H1 (cell line): ENCODE measurements at regions not wholly inside any gene's neighbourhood (a gene's known extent, or its start where the extent isn't known, plus 50 kb on each side); places are given as distances from the start of the nearest gene placed in this dataset.

Source experiments
- CTCF ChIA-PET: fragments of 300-600 bp; sonication (Branson Sonifier 250); formaldehyde crosslinking; loops from one replicate; lab custom pipeline; 2021; ENCODE audit not compliant: partially characterized antibody; lab: Charles Lee
- POLR2A ChIA-PET: fragments of 300-600 bp; sonication (Branson Sonifier 250); formaldehyde crosslinking; loops from one replicate; lab custom pipeline; 2021; ENCODE audit warnings: inconsistent platforms; ENCODE audit not compliant: partially characterized antibody; lab: Charles Lee
- DNase-seq, 2 experiments: peaks; one replicate each; pipeline versions ENCODE4 v3.0.0 to v3.0.0-alpha.2; 2010 to 2022; ENCODE audit warnings: low spot score in 2 of 2, low read depth in 1 of 2, mixed read lengths in 1 of 2
- FAIRE-seq: peaks from 2 replicates; lab custom pipeline; 2011; peaks lifted over from hg19 to GRCh38; lab: Jason Lieb, UNC
- H2AFZ ChIP-seq: 2 replicates; pipeline ENCODE4 v1.8.1; 2012; ENCODE audit warnings: low read length, inconsistent platforms
- H2AK5ac ChIP-seq: 2 replicates; pipeline ENCODE4 v1.6.1; 2013; ENCODE audit warnings: low read depth, low read length
- H2BK120ac ChIP-seq: replicated peaks from 2 replicates; pipeline ENCODE3; 2013; ENCODE audit warnings: low read depth, low read length, inconsistent platforms
- H2BK12ac ChIP-seq: 2 replicates; pipeline ENCODE4 v1.6.1; 2013; ENCODE audit warnings: low read depth, low read length
- H2BK15ac ChIP-seq: 2 replicates; pipeline ENCODE4 v1.6.1; 2013; ENCODE audit warnings: low read length
- H2BK20ac ChIP-seq: 2 replicates; pipeline ENCODE4 v1.6.1; 2013; ENCODE audit warnings: low read length
- H2BK5ac ChIP-seq: 2 replicates; pipeline ENCODE4 v1.6.1; 2013; ENCODE audit warnings: low read depth, low read length
- H3K14ac ChIP-seq: 2 replicates; pipeline ENCODE4 v1.6.1; 2013; ENCODE audit warnings: inconsistent platforms; ENCODE audit not compliant: insufficient read length
- H3K18ac ChIP-seq: 2 replicates; pipeline ENCODE4 v1.6.1; 2013; ENCODE audit warnings: low read length; ENCODE audit errors: extremely low read depth
- H3K23ac ChIP-seq: 2 replicates; pipeline ENCODE4 v1.6.1; 2013; ENCODE audit warnings: inconsistent platforms; ENCODE audit not compliant: insufficient read length
- H3K23me2 ChIP-seq: 2 replicates; pipeline ENCODE4 v1.6.1; 2013; ENCODE audit warnings: low read depth, low read length
- H3K27ac ChIP-seq: 2 replicates; pipeline ENCODE4 v1.6.1; 2011; ENCODE audit warnings: low read depth, low read length, inconsistent platforms
- H3K27me3 ChIP-seq, 4 experiments: replicated peaks in 1 of 4; 1 replicate in 1 of 4; 2 replicates in 3 of 4; pipeline versions ENCODE4 v1.6.1 to v1.8.1; 2011 to 2013; ENCODE audit warnings: low read length in 3 of 4, mild to moderate bottlenecking in 3 of 4, inconsistent platforms in 2 of 4, mixed read lengths in 2 of 4, moderate library complexity in 1 of 4; ENCODE audit not compliant: control insufficient read depth in 3 of 4, insufficient read depth in 3 of 4; ENCODE audit errors: extremely low read depth in 1 of 4
- H3K36me3 ChIP-seq, 4 experiments: 2 replicates each; pipeline versions ENCODE4 v1.6.1 to v1.8.1; 2011 to 2013; ENCODE audit warnings: mild to moderate bottlenecking in 4 of 4, low read length in 3 of 4, moderate library complexity in 2 of 4, control low read depth in 1 of 4, inconsistent platforms in 1 of 4; ENCODE audit not compliant: insufficient read depth in 4 of 4, control insufficient read depth in 2 of 4
- H3K4ac ChIP-seq: replicated peaks from 2 replicates; pipeline ENCODE3; 2013; ENCODE audit warnings: low read length, low read depth, mixed read lengths, inconsistent platforms; ENCODE audit not compliant: insufficient read length
- H3K4me1 ChIP-seq, 4 experiments: replicated peaks in 1 of 4; 1 replicate in 1 of 4; 2 replicates in 3 of 4; pipeline versions ENCODE4 v1.6.1 to v1.8.1; 2011 to 2013; ENCODE audit warnings: low read length in 3 of 4, inconsistent platforms in 2 of 4, mixed read lengths in 1 of 4; ENCODE audit not compliant: insufficient read depth in 4 of 4, control insufficient read depth in 3 of 4
- H3K4me2 ChIP-seq, 2 experiments: 2 replicates each; pipeline versions ENCODE4 v1.6.1 to v1.8.1; 2011 to 2013; ENCODE audit warnings: low read depth in 2 of 2, low read length in 2 of 2, control low read depth in 1 of 2, inconsistent platforms in 1 of 2, mild to moderate bottlenecking in 1 of 2; ENCODE audit not compliant: insufficient read depth in 1 of 2
- H3K4me3 ChIP-seq, 4 experiments: fragments of 200-600, 300-600 bp in 1 of 4; sonication (generic), shearing (Covaris generic), sonication (Bioruptor Twin) in 1 of 4; 2 replicates each; pipeline versions ENCODE4 v1.5.1 to v1.8.1; 2011 to 2016; ENCODE audit warnings: low read length in 4 of 4, low read depth in 3 of 4, control low read depth in 2 of 4, inconsistent platforms in 2 of 4, mild to moderate bottlenecking in 2 of 4, mixed read lengths in 1 of 4, moderate library complexity in 1 of 4; ENCODE audit not compliant: insufficient read depth in 2 of 4; ENCODE audit errors: extremely low read depth in 1 of 4
- H3K56ac ChIP-seq: replicated peaks from 2 replicates; pipeline ENCODE3; 2013; ENCODE audit warnings: low read depth, mild to moderate bottlenecking, mixed read lengths, low read length, inconsistent platforms; ENCODE audit not compliant: insufficient read length
- H3K79me1 ChIP-seq: 2 replicates; pipeline ENCODE4 v1.6.1; 2013; ENCODE audit warnings: low read depth, low read length, control low read depth
- H3K79me2 ChIP-seq, 2 experiments: 2 replicates each; pipeline versions ENCODE4 v1.6.1 to v1.8.1; 2012 to 2013; ENCODE audit warnings: low read length in 2 of 2, mild to moderate bottlenecking in 2 of 2, inconsistent platforms in 1 of 2; ENCODE audit not compliant: insufficient read depth in 2 of 2, control insufficient read depth in 1 of 2
- H3K9ac ChIP-seq, 4 experiments: replicated peaks in 1 of 4; 1 replicate in 1 of 4; 2 replicates in 3 of 4; pipeline versions ENCODE4 v1.6.1 to v1.8.1; 2011 to 2013; ENCODE audit warnings: low read depth in 3 of 4, low read length in 3 of 4, control low read depth in 2 of 4, mild to moderate bottlenecking in 2 of 4, moderate library complexity in 2 of 4, inconsistent platforms in 1 of 4; ENCODE audit errors: extremely low read depth in 1 of 4
- H3K9me3 ChIP-seq, 2 experiments: 2 replicates each; pipeline versions ENCODE4 v1.6.1 to v1.8.1; 2012 to 2013; ENCODE audit warnings: mild to moderate bottlenecking in 2 of 2, moderate library complexity in 2 of 2, control low read depth in 1 of 2, inconsistent platforms in 1 of 2, low read depth in 1 of 2, low read length in 1 of 2, mixed read lengths in 1 of 2; ENCODE audit not compliant: insufficient read depth in 2 of 2
- H4K20me1 ChIP-seq, 2 experiments: replicated peaks in 1 of 2; 2 replicates each; pipeline versions ENCODE3 to v1.8.1; 2011 to 2013; ENCODE audit warnings: inconsistent platforms in 2 of 2, low read length in 2 of 2, mild to moderate bottlenecking in 1 of 2; ENCODE audit not compliant: insufficient read depth in 2 of 2, control insufficient read depth in 1 of 2
- H4K5ac ChIP-seq: 2 replicates; pipeline ENCODE4 v1.6.1; 2013; ENCODE audit warnings: low read length, low read depth, mixed read lengths, inconsistent platforms; ENCODE audit not compliant: insufficient read length
- H4K8ac ChIP-seq: 2 replicates; pipeline ENCODE4 v1.8.0; 2013; ENCODE audit warnings: mild to moderate bottlenecking, moderate library complexity, low read length, inconsistent platforms; ENCODE audit not compliant: insufficient read depth; ENCODE audit errors: extremely low read depth
- H4K91ac ChIP-seq: replicated peaks from 2 replicates; pipeline ENCODE3; 2013; ENCODE audit warnings: low read length, mixed read lengths, inconsistent platforms; ENCODE audit not compliant: insufficient read length
- ATF2 ChIP-seq: IDR thresholded peaks from 2 replicates; pipeline ENCODE4 v1.6.1; 2012; ENCODE audit warnings: low read length, inconsistent platforms
- JUN ChIP-seq: IDR thresholded peaks from 2 replicates; pipeline ENCODE4 v1.6.1; 2011; ENCODE audit warnings: low read depth, mild to moderate bottlenecking, improper control_type of control experiment, low read length
- MAX ChIP-seq: IDR thresholded peaks from 2 replicates; pipeline ENCODE4 v1.6.1; 2012; ENCODE audit warnings: inconsistent platforms
- NRF1 ChIP-seq: IDR thresholded peaks from 2 replicates; pipeline ENCODE4 v1.6.1; 2011; ENCODE audit warnings: mild to moderate bottlenecking, low read depth, low read length, improper control_type of control experiment
- POLR2A ChIP-seq, 2 experiments: IDR thresholded peaks; 1 replicate in 1 of 2; 2 replicates in 1 of 2; pipeline ENCODE4 v1.6.1; 2011; ENCODE audit warnings: low read depth in 2 of 2, low read length in 2 of 2, mild to moderate bottlenecking in 2 of 2; ENCODE audit errors: control extremely low read depth in 1 of 2
- POU5F1 ChIP-seq: IDR thresholded peaks from 2 replicates; pipeline ENCODE4 v1.6.1; 2011; ENCODE audit warnings: low read depth, mild to moderate bottlenecking, low read length, moderate library complexity
- RFX5 ChIP-seq: IDR thresholded peaks from 2 replicates; pipeline ENCODE4 v1.6.1; 2011; ENCODE audit warnings: low read depth, low read length, improper control_type of control experiment, borderline replicate concordance
- SIN3A ChIP-seq, 2 experiments: IDR thresholded peaks in 1 of 2; conservative IDR thresholded peaks in 1 of 2; 2 replicates each; pipeline ENCODE4 v1.6.1; 2011 to 2012; ENCODE audit warnings: low read length in 2 of 2, improper control_type of control experiment in 1 of 2, low read depth in 1 of 2, mild to moderate bottlenecking in 1 of 2
- SIX5 ChIP-seq: IDR thresholded peaks from 2 replicates; pipeline ENCODE4 v1.6.1; 2011; ENCODE audit warnings: mild to moderate bottlenecking, low read depth, low read length
- SP1 ChIP-seq: IDR thresholded peaks from 2 replicates; pipeline ENCODE4 v1.6.1; 2011; ENCODE audit warnings: low read depth, low read length
- TCF12 ChIP-seq: IDR thresholded peaks from 2 replicates; pipeline ENCODE4 v1.6.1; 2011; ENCODE audit warnings: low read depth, mild to moderate bottlenecking, low read length
- YY1 ChIP-seq: IDR thresholded peaks from 2 replicates; pipeline ENCODE4 v1.6.1; 2011; ENCODE audit warnings: low read depth, mild to moderate bottlenecking, low read length

GRCh38 chr13:59609421-59609820 is 554.3 kb downstream of the DIAPH3 start:
- Histone ChIP-seq H3K14ac (no peak overlapping the region), H3K36me3 (no peaks in the 10 kb centered on the region), H4K5ac (no peak overlapping the region), H3K23me2 (no peaks in the 10 kb centered on the region), H2BK12ac (no peak overlapping the region), H3K27me3 (no peaks in the 10 kb centered on the region), H4K8ac (no peak overlapping the region), H3K79me2 (no peaks in the 10 kb centered on the region), H3K79me1 (no peaks in the 10 kb centered on the region), H4K20me1 (no peaks in the 10 kb centered on the region), H3K4me1 (0 out of 7 replicates have a peak, but pooled peaks cover 0 to 2% (median 0%) of the 10 kb centered on the region in 4 experiments), H4K91ac (no peak overlapping the region), H2BK5ac (no peak overlapping the region), H3K23ac (no peak overlapping the region), H2AFZ (no peak overlapping the region), H3K4ac (no peak overlapping the region), H2BK120ac (no peak overlapping the region), H2BK15ac (no peak overlapping the region), H2AK5ac (no peak overlapping the region), H3K9me3 (no peaks in the 10 kb centered on the region), H3K56ac (no peak overlapping the region), H2BK20ac (no peak overlapping the region), H3K18ac (no peak overlapping the region), H3K4me2 (no peak overlapping the region), H3K27ac (no peak overlapping the region), H3K4me3 (no peak overlapping the region), H3K9ac (no peak overlapping the region)
- ChIA-PET POLR2A (interaction anchor here (0.6 kb wide), 1 partner anchor 18 kb away, joined by 3 read pairs; no protein-coding TSS in a partner anchor), CTCF (interaction anchor here (0.8 to 2.5 kb wide), 4 partner anchors 25 to 221 kb away, joined by 3 to 10 read pairs (median 4); no protein-coding TSS in a partner anchor)
- no peak for DNase-seq
- FAIRE-seq, result no peak
- TF ChIP-seq POLR2A (IDR thresholded peaks at IDR 0.05; ENCODE audit: control extremely low read depth in 1 of 2, low read depth in 2 of 2, low read length in 2 of 2), result no peak
- TF ChIP-seq YY1, result no peak
- no peak for TF ChIP-seq SP1
- TF ChIP-seq SIN3A (conservative IDR thresholded peaks at IDR 0.05 in 1 of 2, IDR thresholded peaks at IDR 0.05 in 1 of 2; ENCODE audit: low read depth in 1 of 2, low read length in 2 of 2), result no peak
- no peak for TF ChIP-seq RFX5
- no peak for TF ChIP-seq JUN
- TF ChIP-seq TCF12, result no peak
- TF ChIP-seq SIX5, result no peak
- TF ChIP-seq ATF2, result no peak
- TF ChIP-seq MAX, result no peak
- TF ChIP-seq POU5F1, result no peak
- TF ChIP-seq NRF1, result no peak
